Peyer's patch (tissue), 4 donors: ENCODE measurements at regions not wholly inside any gene's neighbourhood (a gene's known extent, or its start where the extent isn't known, plus 50 kb on each side); places are given as distances from the start of the nearest gene placed in this dataset.

Experiments
- POLR2A ChIP-seq, 2 donors: fragments of 450-650 bp; IDR thresholded peaks; one replicate each; pipeline ENCODE4 v1.5.1; 2017; ENCODE audit warnings: antibody characterized with exemption in 2 of 2, mild to moderate bottlenecking in 2 of 2, moderate library complexity in 2 of 2
- TF ChIP-seq, protein P1 (sequence below), 6 experiments: fragments of 450-650 bp in 4 of 6; fragments of 200-600 bp in 2 of 6; sonication (generic) in 1 of 6; IDR thresholded peaks; one replicate each; pipeline ENCODE4 v1.5.1; 2017 to 2019; ENCODE audit warnings: antibody characterized with exemption in 6 of 6, mild to moderate bottlenecking in 3 of 6, moderate library complexity in 1 of 6

DNA sequence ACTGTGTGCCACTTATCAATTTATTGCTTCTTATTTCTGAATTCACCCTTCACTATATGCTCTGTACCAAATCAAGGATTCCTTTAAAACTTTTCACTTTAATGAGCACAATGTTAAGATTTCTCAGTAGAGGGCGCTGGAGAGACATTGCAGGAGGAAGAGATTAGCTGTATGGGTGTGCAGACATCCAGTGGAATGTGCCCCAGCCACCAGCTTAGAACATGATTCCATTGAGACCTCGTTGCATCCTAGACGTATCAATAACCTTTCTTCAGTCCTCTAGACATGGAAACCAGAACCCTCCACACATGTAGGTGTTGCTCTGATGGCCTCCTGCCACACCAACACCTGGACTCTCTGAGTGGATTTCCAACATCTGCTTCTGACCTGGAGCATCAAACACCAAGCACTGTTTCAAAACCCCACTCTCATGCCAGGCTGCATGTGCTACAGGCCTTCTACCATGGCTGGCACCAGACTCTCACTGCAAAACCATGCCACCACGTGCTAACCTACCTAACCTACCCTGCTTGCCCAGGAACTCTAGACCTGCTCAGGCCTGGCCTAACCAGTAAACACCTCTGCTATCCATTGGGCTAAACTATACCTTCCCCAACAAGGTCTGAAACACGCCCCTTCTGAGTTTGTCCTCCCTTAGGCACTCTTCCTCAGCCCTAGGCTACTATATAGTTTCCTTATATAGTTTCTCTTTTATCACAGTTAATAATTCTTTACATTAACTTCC, 633.2 kb upstream of the PKDCC start:
- TF ChIP-seq, protein P1, sequence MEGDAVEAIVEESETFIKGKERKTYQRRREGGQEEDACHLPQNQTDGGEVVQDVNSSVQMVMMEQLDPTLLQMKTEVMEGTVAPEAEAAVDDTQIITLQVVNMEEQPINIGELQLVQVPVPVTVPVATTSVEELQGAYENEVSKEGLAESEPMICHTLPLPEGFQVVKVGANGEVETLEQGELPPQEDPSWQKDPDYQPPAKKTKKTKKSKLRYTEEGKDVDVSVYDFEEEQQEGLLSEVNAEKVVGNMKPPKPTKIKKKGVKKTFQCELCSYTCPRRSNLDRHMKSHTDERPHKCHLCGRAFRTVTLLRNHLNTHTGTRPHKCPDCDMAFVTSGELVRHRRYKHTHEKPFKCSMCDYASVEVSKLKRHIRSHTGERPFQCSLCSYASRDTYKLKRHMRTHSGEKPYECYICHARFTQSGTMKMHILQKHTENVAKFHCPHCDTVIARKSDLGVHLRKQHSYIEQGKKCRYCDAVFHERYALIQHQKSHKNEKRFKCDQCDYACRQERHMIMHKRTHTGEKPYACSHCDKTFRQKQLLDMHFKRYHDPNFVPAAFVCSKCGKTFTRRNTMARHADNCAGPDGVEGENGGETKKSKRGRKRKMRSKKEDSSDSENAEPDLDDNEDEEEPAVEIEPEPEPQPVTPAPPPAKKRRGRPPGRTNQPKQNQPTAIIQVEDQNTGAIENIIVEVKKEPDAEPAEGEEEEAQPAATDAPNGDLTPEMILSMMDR (IDR thresholded peaks at IDR 0.05) = peak in 2 of 6 experiments; percentile 12 to 28
- no peak for TF ChIP-seq POLR2A (IDR thresholded peaks at IDR 0.05)
